DND-41 (cell line): ENCODE measurements at regions not wholly inside any gene's neighbourhood (a gene's known extent, or its start where the extent isn't known, plus 50 kb on each side); places are given as distances from the start of the nearest gene placed in this dataset.

Source experiments
- CTCF ChIP-seq: IDR thresholded peaks from 2 replicates; pipeline ENCODE4 v1.5.1; 2012; ENCODE audit warnings: borderline replicate concordance, low read length, moderate library complexity, mild to moderate bottlenecking; ENCODE audit not compliant: poor library complexity, severe bottlenecking; ENCODE audit errors: extremely low read depth
- EZH2 ChIP-seq: IDR thresholded peaks from 3 replicates; pipeline ENCODE4 v1.6.1; 2012; ENCODE audit warnings: borderline replicate concordance, low read depth, mild to moderate bottlenecking, moderate library complexity, low read length, inconsistent platforms; ENCODE audit not compliant: severe bottlenecking

GRCh38 chr3:174613173-174613572 lies 246.0 kb upstream of the NAALADL2 start:
- TF ChIP-seq CTCF (no peak), EZH2 (no peak)
